ENCODE measurements at regions not wholly inside any gene's neighbourhood (a gene's known extent, or its start where the extent isn't known, plus 50 kb on each side); places are given as distances from the start of the nearest gene placed in this dataset.

GRCh38 chr5:56508249-56508648, 275.1 kb upstream of the ANKRD55 start:
- Histone ChIP-seq H3K4me1 (peaks cover 0 to 9% of the 10 kb centered on the region in 2 donors), H3K4me3 (no peak overlapping the region), H3K27ac (no peak overlapping the region), H3K27me3 (no peaks in the 10 kb centered on the region), H3K36me3 (no peaks in the 10 kb centered on the region), H3K9me3 (no peaks in the 10 kb centered on the region)
- TF ChIP-seq CTCF (IDR thresholded peaks at IDR 0.05): no peak
- no peak for DNase-seq (ENCODE audit: low spot score)

GRCh38 chr5:56507351-56507930, 274.3 kb upstream of the ANKRD55 start:
- TF ChIP-seq CTCF (IDR thresholded peaks at IDR 0.05): no peak
- H3K9me3 ChIP-seq: no peaks in the 10 kb centered on the region
- peaks cover 0 to 9% of the 10 kb centered on the region in 2 donors for H3K4me1 ChIP-seq
- H3K27ac ChIP-seq: no peak overlapping the region
- no peaks in the 10 kb centered on the region for H3K27me3 ChIP-seq
- no peak overlapping the region for H3K4me3 ChIP-seq
- DNase-seq (ENCODE audit: low spot score): no peak
- H3K36me3 ChIP-seq: no peaks in the 10 kb centered on the region

- no peak overlapping the region for H3K27ac ChIP-seq
- no peak for TF ChIP-seq CTCF (IDR thresholded peaks at IDR 0.05)
These were observed 273.3 kb upstream of the ANKRD55 start for GRCh38 chr5:56506211-56506965.

GRCh38 chr5:56503929-56504328, 270.8 kb upstream of the ANKRD55 start:
- H3K4me1 ChIP-seq: peaks cover 0 to 22% of the 10 kb centered on the region in 2 donors
- DNase-seq (ENCODE audit: low spot score): no peak
- H3K9me3 ChIP-seq: no peaks in the 10 kb centered on the region
- H3K4me3 ChIP-seq: no peak overlapping the region
- no peak overlapping the region for H3K27ac ChIP-seq
- no peaks in the 10 kb centered on the region for H3K36me3 ChIP-seq
- TF ChIP-seq CTCF (IDR thresholded peaks at IDR 0.05): no peak
- H3K27me3 ChIP-seq: no peaks in the 10 kb centered on the region

More at GRCh38 chr5:56506211-56506965, 273.3 kb upstream of the ANKRD55 start:
- H3K4me3 ChIP-seq: no peak overlapping the region
- no peaks in the 10 kb centered on the region for H3K9me3 ChIP-seq
- DNase-seq (ENCODE audit: low spot score): no peak
- no peaks in the 10 kb centered on the region for H3K27me3 ChIP-seq
- peaks cover 0 to 14% of the 10 kb centered on the region in 2 donors for H3K4me1 ChIP-seq
- no peaks in the 10 kb centered on the region for H3K36me3 ChIP-seq

GRCh38 chr5:56501781-56502557, 268.8 kb upstream of the ANKRD55 start:
- no peak for DNase-seq (ENCODE audit: low spot score)
- Histone ChIP-seq H3K27me3 (no peaks in the 10 kb centered on the region), H3K4me1 (peaks cover 0 to 25% of the 10 kb centered on the region in 2 donors), H3K36me3 (no peaks in the 10 kb centered on the region), H3K4me3 (no peak overlapping the region), H3K27ac (no peak overlapping the region), H3K9me3 (no peaks in the 10 kb centered on the region)
- no peak for TF ChIP-seq CTCF (IDR thresholded peaks at IDR 0.05)

Data from right atrium auricular region (tissue), 2 donors.